ENCODE measurements at regions not wholly inside any gene's neighbourhood (a gene's known extent, or its start where the extent isn't known, plus 50 kb on each side); places are given as distances from the start of the nearest gene placed in this dataset.

DNA sequence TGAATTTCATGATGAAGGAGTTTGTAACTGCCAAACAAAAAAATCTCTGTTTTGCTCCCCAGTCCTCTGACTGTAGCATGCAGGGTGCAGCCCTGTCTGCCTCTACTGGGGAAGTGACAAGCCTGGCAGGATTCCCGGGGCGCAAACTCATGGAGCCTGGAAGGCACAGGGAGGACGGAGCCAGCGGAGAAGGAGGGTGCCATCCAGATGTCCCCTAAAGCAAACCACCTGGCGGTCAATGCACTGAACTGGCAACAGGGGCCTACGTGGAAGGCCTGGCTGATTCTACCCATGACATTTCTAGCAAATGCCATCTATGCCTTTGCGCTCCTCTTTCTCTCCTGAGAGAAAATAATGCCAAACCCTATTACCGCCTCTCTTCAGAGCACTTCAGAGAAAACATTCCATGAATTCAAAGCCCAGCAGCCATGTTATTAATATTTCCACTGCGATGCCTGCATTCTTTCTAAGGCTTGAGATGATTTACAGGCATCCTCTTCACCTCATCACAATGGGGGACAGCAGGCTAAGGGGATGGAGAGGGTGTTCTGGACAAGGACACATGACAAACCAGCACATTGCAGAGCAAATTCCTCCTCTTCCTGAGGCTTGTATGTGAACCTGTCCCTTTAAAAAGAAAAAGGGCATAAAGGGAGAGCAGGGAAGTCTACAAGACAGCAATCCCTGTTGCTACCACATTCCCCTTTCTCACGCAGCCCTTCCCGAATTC lies 329.3 kb upstream of the NOCT start:
- DNase-seq: no peak

GRCh38 chr4:138685316-138685715 lies 330.3 kb upstream of the NOCT start:
- no peak for DNase-seq

- DNase-seq: peak; percentile 60
These were observed 334.5 kb upstream of the NOCT start for GRCh38 chr4:138680989-138681604.

- no peak for DNase-seq
These were observed 335.3 kb upstream of the NOCT start for GRCh38 chr4:138680256-138680655.

- DNase-seq: no peak
These were observed 336.4 kb upstream of the NOCT start for GRCh38 chr4:138678985-138679746.

DNA sequence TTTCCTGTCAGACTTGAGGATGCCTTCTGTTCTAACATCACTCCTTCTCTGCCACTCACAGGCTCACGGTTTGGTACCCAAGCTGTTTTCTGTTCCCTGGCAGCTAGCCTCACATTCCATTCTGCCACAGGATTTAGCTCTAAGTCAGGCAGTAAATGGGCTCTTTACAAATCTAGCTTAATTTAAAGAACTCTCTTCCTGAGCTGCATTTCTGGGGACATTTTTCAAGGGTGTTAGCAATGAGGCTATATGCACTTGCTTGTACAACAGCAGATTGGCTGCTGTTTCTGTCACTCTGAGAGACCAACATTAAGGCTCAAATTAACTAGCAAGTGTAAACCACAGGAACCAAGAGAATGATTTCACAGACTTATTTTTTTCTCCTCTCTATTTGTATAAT lies 337.8 kb upstream of the NOCT start:
- DNase-seq: no peak

DNA sequence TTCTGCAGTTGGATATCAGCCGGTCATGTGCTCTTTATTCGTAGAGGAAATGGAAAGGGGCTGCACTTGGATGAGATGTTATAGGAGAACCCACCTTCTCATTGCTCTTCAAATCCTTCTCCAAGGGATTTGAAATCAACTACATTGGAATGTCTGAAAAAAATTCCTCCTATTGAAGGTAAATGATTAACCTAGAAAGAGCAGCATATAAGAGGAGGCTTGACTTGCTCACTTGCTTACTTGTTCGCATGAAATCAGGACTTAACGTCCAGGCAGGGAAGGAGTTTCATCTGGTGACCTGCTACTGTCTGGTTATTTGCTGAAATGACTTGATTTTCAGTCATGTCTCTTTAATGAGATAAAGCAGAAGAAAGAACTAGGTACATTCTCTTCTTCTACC lies 338.4 kb upstream of the NOCT start:
- no peak for DNase-seq

DNA sequence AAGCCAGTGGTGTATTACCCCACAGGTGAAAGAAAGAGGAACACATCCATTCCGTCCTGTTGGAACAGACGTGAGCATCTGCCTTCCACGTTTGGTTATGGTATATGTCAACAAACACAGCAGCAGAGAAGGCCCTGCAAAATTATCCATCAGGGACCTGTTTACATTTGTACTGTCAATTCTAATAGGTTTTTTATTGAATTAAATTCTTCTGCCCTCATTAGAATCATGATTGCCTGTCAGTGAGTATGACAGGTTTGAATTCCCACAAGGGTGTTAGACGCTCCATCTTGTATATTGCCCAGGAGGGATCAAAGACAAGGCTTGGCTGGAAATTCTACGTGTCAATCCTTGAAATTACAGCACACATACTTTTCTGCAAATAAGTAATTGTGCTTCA lies 339.9 kb upstream of the NOCT start:
- DNase-seq: no peak

DNA sequence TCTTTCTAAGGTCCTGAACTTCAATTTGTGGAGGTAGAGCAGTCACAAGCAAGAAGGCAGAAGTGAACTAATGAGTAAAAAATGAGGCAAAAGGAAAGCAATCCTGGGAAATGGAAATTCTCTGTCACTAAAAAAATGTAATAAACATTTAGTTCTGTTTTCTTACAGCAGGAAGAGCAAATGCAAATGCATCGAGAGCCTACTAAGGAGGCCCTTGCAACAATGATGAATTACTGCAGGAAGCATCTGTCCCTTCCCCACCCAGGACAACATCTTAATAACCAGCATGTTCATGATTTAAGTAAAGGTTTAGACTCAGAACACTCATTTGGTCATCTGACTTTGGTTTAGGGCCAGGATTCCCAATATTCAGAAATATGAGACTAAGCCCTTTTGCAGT lies 341.4 kb upstream of the NOCT start:
- DNase-seq: no peak

GRCh38 chr4:138673053-138673452 lies 342.5 kb upstream of the NOCT start:
- DNase-seq: no peak

GRCh38 chr4:138672393-138672976 lies 343.1 kb upstream of the NOCT start:
- no peak for DNase-seq

- DNase-seq: no peak
These were observed 343.9 kb upstream of the NOCT start for GRCh38 chr4:138671606-138672084.

GRCh38 chr4:138671106-138671505 lies 344.5 kb upstream of the NOCT start:
- no peak for DNase-seq

- no peak for DNase-seq
These were observed 344.9 kb upstream of the NOCT start for GRCh38 chr4:138670681-138671080.

DNA sequence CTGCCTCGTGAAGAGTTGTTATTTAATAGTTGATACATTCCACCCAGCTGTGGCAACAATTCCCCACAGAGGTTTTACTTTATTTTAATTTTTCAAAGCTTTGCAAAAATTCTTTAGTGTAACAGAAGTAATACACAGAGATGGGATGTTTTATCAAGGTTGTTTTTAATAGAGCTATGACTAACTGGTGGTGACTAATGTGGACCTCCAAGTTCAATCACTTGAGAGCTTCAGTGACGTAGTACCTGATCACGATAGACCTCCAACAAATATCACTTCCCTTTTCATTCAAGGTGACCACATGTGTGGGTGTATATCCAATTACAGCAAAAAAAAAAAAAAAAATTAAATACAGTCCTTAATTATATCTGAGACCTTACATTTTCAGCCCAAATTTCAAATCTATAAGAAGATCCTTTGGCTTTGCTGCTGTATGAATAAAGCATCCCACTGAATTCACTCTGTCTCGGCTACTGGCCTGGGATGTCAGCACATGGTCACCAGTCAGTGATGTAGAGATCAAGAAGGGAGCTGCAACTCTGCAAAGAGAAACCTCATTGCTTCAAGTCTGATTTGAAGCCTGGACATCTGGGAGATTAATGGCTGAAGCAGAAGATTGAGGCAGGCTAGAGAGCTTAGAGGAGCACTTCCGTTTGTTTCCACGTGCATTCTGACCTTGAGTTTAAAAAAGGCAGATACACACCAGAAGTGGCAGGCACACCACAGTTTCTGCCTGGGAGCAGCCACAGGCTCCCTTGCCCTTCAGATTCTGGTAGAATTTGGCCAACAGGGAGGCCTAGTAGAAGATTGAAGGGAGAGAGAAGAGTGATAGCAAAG lies 345.9 kb upstream of the NOCT start:
- no peak for DNase-seq

GRCh38 chr4:138668309-138668708 lies 347.3 kb upstream of the NOCT start:
- no peak for DNase-seq

- DNase-seq: no peak
These were observed 349.2 kb upstream of the NOCT start for GRCh38 chr4:138666366-138666765.

DNA sequence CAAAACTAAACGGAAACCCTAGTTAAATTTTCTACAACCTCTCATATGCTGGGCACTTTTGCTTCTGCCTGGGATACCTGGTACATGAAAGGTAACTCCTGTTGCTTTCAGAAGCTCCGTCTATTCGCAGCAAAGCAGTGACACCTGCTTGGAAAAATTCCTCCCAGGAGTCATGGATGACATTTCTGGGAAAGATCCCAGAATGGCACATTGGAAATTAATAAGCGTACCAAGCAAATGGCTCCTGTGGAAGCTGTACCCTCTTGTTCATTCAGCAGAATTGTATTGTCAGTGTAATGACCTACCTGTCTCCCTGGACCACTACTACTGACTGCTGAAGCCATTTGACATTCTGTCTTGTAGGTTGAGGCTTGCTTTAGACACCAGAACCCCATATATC lies 349.7 kb upstream of the NOCT start:
- DNase-seq: no peak

DNA sequence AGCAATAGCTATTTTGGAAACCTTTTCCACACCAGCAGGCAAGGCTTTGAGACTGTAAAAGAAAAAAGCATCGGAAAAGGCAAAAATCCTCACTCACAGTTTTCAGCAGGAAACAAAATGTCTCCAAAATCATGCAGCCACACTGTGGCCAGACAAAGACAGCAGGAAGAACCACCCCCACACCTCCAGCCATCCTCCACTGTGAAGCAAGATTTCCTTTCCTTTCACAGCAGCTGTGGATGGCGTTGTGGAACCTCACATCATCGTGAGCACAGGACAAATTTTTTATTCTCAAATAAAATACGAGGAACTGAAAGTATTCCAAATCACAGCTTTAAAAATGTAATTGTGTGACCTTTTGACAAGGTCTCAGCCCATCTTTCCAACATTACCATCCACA lies 351.7 kb upstream of the NOCT start:
- no peak for DNase-seq

DNA sequence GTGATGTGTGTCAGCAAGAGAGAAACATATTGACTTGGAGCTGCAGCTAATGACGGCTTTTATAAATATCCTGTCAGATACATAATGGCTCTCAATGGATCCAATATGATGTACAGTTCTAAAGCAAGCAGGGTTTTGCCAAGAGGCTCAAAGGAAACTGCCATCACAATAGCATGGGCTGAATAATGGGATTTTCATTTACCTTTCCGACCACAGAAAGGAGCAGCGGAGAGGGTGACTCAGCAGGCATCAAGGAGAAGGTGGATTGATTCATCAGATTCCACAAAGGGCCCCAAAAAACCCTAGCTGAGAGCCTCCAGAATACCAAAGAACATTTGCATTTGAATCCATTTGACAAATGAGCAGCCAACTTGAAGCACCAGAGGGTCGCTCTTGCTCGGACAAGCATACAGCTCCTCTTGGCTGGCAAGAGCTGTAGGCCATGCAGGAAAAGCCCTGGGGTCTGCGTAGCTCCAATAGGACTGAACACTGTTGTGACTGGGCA lies 355.7 kb upstream of the NOCT start:
- DNase-seq: no peak

GRCh38 chr4:138659037-138659811 lies 356.4 kb upstream of the NOCT start:
- no peak for DNase-seq

- no peak for DNase-seq
These were observed 357.1 kb upstream of the NOCT start for GRCh38 chr4:138658518-138658917.

Measured in effector CD4-positive, alpha-beta T cell (primary cell).